ENCODE measurements at regions not wholly inside any gene's neighbourhood (a gene's known extent, or its start where the extent isn't known, plus 50 kb on each side); places are given as distances from the start of the nearest gene placed in this dataset.

DNA sequence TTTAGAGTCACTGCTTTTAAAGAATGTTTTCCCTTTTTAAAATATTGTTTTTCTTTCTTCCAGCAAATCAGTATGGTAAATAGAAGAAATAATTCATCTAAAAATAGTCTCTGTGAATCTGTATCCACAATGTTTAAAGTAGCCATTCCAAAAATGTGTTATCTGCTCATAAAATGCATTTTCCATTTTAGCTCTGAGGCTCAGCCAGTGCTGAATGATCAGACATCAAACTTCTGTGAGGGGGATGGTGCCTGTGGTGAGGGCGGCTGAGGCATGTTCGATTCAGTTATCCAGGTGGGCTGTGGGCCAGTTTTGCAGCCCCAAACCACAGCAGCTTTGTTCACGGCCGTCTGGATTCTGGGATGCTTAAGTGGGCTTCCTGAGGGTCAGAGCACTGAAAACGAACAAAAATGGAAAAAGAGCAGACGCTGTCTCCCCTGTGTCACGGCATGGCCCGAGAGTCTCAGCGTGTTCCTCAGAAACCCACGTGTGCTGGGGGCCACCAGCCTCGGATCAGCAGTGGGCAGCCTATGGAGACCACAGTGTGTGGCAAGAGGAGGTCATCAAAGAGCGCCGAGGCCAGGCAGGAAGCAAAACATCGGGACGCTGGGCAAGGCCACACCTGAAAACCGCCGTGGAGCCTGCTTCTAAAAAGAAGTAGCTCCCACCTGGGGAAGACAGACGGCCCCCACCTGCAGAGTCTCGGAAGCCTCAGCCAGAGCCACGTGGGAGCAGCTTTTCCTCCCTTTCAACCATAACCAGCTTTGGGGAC, 134.9 kb upstream of the THBS2 start:
- H3K36me3 ChIP-seq: no peaks in the 10 kb centered on the region
- H3K4me1 ChIP-seq (replicated peaks): no peaks in the 10 kb centered on the region
- no peaks in the 10 kb centered on the region for H3K9me3 ChIP-seq
- 68% methylated on average over 20 of the region's 20 CpGs for WGBS
- H3K27ac ChIP-seq: no peak overlapping the region
- no peaks in the 10 kb centered on the region for H3K27me3 ChIP-seq (replicated peaks; ENCODE audit: insufficient read depth)
- TF ChIP-seq POLR2AphosphoS5 (IDR thresholded peaks at IDR 0.05) (no peak), POLR2A (IDR thresholded peaks at IDR 0.05) (no peak)
- intact Hi-C loops (cut with DNase I): no loop called here
- no peak for DNase-seq (ENCODE audit: low spot score)
- H3K4me3 ChIP-seq: no peak overlapping the region

DNA sequence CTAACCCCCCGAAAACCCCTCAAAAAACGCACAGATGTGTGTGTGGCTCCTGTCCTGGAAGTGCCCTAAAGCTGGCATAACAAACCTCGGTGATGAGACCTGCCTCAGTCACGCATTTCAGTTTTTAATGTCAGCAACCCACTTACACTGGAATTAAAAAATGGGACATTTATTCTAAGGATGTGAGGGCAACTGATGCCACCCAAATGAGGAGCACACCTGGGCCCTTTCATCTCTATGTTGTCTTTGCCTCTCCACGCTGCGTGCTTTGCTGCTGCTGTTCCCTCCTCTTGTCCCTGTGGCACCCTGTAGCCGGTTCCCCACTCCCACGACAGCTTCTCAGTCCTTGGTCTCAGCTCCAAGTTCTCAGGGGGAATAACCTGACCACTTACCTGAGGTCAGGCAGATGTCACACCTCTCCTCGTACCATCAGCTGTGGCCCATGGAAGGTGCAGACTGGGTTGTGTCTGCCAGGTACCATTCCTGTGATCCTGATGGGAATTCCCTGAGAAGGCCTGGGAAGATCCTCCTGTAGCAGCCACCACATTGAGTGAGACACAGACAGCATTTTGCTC, 134.2 kb upstream of the THBS2 start:
- WGBS: 89% methylated on average over 9 of the region's 9 CpGs
- TF ChIP-seq, protein P1, sequence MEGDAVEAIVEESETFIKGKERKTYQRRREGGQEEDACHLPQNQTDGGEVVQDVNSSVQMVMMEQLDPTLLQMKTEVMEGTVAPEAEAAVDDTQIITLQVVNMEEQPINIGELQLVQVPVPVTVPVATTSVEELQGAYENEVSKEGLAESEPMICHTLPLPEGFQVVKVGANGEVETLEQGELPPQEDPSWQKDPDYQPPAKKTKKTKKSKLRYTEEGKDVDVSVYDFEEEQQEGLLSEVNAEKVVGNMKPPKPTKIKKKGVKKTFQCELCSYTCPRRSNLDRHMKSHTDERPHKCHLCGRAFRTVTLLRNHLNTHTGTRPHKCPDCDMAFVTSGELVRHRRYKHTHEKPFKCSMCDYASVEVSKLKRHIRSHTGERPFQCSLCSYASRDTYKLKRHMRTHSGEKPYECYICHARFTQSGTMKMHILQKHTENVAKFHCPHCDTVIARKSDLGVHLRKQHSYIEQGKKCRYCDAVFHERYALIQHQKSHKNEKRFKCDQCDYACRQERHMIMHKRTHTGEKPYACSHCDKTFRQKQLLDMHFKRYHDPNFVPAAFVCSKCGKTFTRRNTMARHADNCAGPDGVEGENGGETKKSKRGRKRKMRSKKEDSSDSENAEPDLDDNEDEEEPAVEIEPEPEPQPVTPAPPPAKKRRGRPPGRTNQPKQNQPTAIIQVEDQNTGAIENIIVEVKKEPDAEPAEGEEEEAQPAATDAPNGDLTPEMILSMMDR (IDR thresholded peaks at IDR 0.05): no peak
- no peak for TF ChIP-seq POLR2AphosphoS5 (IDR thresholded peaks at IDR 0.05)
- TF ChIP-seq POLR2A (IDR thresholded peaks at IDR 0.05): no peak
- no peaks in the 10 kb centered on the region for H3K27me3 ChIP-seq (replicated peaks; ENCODE audit: insufficient read depth)
- H3K4me1 ChIP-seq (replicated peaks): no peaks in the 10 kb centered on the region
- no peaks in the 10 kb centered on the region for H3K9me3 ChIP-seq
- peak overlapping the region in 1 of 2 donors; percentile 41 for H3K27ac ChIP-seq
- no peak overlapping the region for H3K4me3 ChIP-seq
- intact Hi-C loops (cut with DNase I): no loop called here
- no peaks in the 10 kb centered on the region for H3K36me3 ChIP-seq
- no peak for DNase-seq (ENCODE audit: low spot score)

DNA sequence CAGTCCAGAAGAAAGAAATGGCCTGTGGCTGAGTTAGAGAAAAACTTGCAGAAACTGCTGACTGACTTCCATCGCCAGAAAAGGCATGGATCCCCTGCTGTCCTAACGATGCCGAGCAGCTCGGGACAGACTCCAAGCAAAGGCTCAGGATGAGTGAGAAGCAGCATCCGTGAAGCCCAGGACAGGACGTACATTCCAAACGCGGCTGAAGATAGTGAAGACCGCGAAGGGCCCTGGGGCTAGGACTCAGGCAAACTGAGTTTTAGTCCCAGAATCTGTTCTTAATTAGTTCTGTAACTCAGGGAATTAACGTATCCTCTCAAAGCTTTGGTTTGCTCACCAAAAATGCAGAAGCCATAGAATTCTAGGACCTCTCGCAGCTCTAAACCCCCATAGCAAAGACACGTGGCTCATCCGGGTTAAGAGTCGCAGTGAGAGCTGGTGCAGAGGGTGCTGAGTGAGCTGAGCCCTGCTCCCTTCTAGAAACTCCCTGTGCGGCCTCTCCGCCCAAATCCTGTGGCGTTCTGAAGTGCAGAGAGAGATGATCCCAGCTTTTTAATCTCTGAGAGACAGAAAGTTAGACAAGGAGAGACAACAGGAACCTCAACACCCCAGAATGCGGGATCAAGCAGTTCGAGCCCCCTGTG, 132.9 kb upstream of the THBS2 start:
- DNase-seq (ENCODE audit: low spot score): no peak
- intact Hi-C loops (cut with DNase I): no loop called here
- H3K9me3 ChIP-seq: no peaks in the 10 kb centered on the region
- no peaks in the 10 kb centered on the region for H3K27me3 ChIP-seq (replicated peaks; ENCODE audit: insufficient read depth)
- H3K4me1 ChIP-seq (replicated peaks): no peaks in the 10 kb centered on the region
- no peak overlapping the region for H3K4me3 ChIP-seq
- TF ChIP-seq POLR2AphosphoS5 (IDR thresholded peaks at IDR 0.05) (no peak), POLR2A (IDR thresholded peaks at IDR 0.05) (no peak)
- TF ChIP-seq, protein P1 (IDR thresholded peaks at IDR 0.05): no peak
- WGBS: 59% methylated on average over 20 of the region's 20 CpGs
- H3K27ac ChIP-seq: no peak overlapping the region
- H3K36me3 ChIP-seq: no peaks in the 10 kb centered on the region

DNA sequence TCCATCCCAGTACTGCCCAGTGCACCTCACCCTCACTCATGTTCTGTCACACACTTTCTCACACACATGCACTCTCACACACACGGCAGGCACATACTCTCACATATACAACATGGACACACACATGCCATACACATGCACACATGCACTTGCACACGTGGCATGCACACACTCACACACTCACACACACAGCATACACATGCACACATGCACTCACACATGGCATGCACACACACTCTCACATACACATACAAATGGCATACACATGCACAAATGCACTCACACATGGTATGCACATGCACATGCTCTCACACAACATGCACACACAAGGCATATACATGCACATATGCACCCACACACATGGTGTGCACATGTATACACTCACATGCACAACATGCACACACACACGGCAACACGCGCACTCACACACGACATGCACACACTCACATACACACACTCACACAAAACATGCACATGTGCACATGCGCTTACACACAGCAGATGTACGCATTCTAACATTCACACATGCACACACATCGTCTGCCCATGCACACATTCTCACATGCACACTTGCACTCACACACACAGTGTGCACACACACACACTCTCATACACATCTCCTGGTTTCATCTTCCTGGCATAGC, 131.7 kb upstream of the THBS2 start:
- intact Hi-C loops (cut with DNase I): no loop called here
- 95% methylated on average over 9 of the region's 9 CpGs for WGBS
- Histone ChIP-seq H3K27me3 (replicated peaks; ENCODE audit: insufficient read depth) (no peaks in the 10 kb centered on the region), H3K27ac (no peak overlapping the region), H3K4me3 (no peak overlapping the region), H3K4me1 (replicated peaks) (no peaks in the 10 kb centered on the region), H3K9me3 (no peaks in the 10 kb centered on the region), H3K36me3 (no peaks in the 10 kb centered on the region)
- TF ChIP-seq POLR2AphosphoS5 (IDR thresholded peaks at IDR 0.05) (no peak), POLR2A (IDR thresholded peaks at IDR 0.05) (no peak)
- TF ChIP-seq, protein P1 (IDR thresholded peaks at IDR 0.05): no peak
- no peak for DNase-seq (ENCODE audit: low spot score)

DNA sequence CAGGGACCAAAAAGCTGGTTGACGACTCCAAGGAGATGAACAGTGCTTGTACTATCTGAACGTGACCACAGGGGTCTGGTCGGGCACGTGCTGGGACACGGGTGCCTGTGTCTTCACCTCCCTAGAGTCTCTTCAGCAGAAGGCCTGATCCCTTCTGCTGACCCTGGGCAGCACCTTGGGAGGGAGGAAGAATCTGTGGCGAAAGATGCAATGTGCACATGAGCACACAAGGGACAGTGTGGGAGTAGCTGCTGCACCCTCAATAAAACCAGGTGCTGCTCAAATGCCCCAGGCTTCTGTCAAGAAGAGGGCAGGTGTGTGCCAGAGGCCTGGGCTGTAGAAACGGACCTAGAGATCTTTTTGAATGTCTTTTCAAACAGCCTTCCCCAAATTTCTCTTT, 130.6 kb upstream of the THBS2 start:
- no peak overlapping the region for H3K4me3 ChIP-seq
- no peak for TF ChIP-seq POLR2A (IDR thresholded peaks at IDR 0.05)
- TF ChIP-seq, protein P1 (IDR thresholded peaks at IDR 0.05): no peak
- TF ChIP-seq POLR2AphosphoS5 (IDR thresholded peaks at IDR 0.05): no peak
- WGBS: 76% methylated on average over 7 of the region's 7 CpGs
- H3K36me3 ChIP-seq: no peaks in the 10 kb centered on the region
- no peaks in the 10 kb centered on the region for H3K9me3 ChIP-seq
- no peak for DNase-seq (ENCODE audit: low spot score)
- H3K4me1 ChIP-seq (replicated peaks): no peaks in the 10 kb centered on the region
- intact Hi-C loops (cut with DNase I): no loop called here
- no peaks in the 10 kb centered on the region for H3K27me3 ChIP-seq (replicated peaks; ENCODE audit: insufficient read depth)
- H3K27ac ChIP-seq: no peak overlapping the region

Measured in prostate gland (tissue), 2 donors.